ENCODE measurements at regions not wholly inside any gene's neighbourhood (a gene's known extent, or its start where the extent isn't known, plus 50 kb on each side); places are given as distances from the start of the nearest gene placed in this dataset.
A peak's percentile ranks its signal among the peaks of the same experiment; 100 is the strongest.

DNA sequence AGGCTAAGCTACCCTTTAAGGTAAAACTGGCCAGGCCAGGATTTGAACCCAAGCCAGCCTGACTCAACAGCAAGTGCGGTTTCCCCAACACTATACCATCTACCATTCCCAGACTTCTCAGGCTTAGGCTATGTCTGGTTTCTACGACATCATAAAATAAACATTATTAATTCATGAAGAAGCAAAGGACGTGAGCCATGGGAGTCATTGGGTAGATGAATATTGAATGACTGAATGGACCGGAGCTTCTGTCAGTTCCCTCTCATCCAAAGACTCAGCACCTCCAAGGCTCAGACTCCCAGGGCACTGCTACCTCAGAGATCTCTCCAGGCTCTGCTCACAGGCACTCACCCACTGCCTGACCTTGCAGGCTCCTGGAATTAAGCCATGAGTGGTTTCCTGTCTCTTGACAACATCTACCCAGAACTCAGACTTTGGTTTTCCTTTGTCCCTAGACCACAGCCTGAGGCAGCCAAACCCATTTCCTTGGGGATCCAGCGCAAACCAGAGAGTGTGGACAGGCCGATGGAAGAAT is 64.6 kb upstream of the STEAP1B start (continued):
- TF ChIP-seq ZNF281 (CRISPR knock-in tag; IDR thresholded peaks at IDR 0.05) (no peak), ATF3 (CRISPR knock-in tag; conservative IDR thresholded peaks at IDR 0.05) (no peak), ERG (CRISPR knock-in tag; IDR thresholded peaks at IDR 0.05) (no peak), GTF2I (CRISPR knock-in tag; conservative IDR thresholded peaks at IDR 0.05) (no peak), ELF4 (CRISPR knock-in tag; IDR thresholded peaks at IDR 0.05; ENCODE audit: low read depth) (no peak), HMGXB4 (CRISPR knock-in tag; IDR thresholded peaks at IDR 0.05) (no peak), ZNF121 (CRISPR knock-in tag; IDR thresholded peaks at IDR 0.05) (no peak)
- TF ChIP-seq, protein P1, sequence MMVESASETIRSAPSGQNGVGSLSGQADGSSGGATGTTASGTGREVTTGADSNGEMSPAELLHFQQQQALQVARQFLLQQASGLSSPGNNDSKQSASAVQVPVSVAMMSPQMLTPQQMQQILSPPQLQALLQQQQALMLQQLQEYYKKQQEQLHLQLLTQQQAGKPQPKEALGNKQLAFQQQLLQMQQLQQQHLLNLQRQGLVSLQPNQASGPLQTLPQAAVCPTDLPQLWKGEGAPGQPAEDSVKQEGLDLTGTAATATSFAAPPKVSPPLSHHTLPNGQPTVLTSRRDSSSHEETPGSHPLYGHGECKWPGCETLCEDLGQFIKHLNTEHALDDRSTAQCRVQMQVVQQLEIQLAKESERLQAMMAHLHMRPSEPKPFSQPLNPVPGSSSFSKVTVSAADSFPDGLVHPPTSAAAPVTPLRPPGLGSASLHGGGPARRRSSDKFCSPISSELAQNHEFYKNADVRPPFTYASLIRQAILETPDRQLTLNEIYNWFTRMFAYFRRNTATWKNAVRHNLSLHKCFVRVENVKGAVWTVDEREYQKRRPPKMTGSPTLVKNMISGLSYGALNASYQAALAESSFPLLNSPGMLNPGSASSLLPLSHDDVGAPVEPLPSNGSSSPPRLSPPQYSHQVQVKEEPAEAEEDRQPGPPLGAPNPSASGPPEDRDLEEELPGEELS (CRISPR knock-in tag; IDR thresholded peaks at IDR 0.05): no peak
- TF ChIP-seq, protein P2, sequence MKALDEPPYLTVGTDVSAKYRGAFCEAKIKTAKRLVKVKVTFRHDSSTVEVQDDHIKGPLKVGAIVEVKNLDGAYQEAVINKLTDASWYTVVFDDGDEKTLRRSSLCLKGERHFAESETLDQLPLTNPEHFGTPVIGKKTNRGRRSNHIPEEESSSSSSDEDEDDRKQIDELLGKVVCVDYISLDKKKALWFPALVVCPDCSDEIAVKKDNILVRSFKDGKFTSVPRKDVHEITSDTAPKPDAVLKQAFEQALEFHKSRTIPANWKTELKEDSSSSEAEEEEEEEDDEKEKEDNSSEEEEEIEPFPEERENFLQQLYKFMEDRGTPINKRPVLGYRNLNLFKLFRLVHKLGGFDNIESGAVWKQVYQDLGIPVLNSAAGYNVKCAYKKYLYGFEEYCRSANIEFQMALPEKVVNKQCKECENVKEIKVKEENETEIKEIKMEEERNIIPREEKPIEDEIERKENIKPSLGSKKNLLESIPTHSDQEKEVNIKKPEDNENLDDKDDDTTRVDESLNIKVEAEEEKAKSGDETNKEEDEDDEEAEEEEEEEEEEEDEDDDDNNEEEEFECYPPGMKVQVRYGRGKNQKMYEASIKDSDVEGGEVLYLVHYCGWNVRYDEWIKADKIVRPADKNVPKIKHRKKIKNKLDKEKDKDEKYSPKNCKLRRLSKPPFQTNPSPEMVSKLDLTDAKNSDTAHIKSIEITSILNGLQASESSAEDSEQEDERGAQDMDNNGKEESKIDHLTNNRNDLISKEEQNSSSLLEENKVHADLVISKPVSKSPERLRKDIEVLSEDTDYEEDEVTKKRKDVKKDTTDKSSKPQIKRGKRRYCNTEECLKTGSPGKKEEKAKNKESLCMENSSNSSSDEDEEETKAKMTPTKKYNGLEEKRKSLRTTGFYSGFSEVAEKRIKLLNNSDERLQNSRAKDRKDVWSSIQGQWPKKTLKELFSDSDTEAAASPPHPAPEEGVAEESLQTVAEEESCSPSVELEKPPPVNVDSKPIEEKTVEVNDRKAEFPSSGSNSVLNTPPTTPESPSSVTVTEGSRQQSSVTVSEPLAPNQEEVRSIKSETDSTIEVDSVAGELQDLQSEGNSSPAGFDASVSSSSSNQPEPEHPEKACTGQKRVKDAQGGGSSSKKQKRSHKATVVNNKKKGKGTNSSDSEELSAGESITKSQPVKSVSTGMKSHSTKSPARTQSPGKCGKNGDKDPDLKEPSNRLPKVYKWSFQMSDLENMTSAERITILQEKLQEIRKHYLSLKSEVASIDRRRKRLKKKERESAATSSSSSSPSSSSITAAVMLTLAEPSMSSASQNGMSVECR (CRISPR knock-in tag; IDR thresholded peaks at IDR 0.05; ENCODE audit: borderline replicate concordance): no peak
- TF ChIP-seq, protein P3, sequence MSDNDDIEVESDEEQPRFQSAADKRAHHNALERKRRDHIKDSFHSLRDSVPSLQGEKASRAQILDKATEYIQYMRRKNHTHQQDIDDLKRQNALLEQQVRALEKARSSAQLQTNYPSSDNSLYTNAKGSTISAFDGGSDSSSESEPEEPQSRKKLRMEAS (CRISPR knock-in tag; IDR thresholded peaks at IDR 0.05): no peak

DNA sequence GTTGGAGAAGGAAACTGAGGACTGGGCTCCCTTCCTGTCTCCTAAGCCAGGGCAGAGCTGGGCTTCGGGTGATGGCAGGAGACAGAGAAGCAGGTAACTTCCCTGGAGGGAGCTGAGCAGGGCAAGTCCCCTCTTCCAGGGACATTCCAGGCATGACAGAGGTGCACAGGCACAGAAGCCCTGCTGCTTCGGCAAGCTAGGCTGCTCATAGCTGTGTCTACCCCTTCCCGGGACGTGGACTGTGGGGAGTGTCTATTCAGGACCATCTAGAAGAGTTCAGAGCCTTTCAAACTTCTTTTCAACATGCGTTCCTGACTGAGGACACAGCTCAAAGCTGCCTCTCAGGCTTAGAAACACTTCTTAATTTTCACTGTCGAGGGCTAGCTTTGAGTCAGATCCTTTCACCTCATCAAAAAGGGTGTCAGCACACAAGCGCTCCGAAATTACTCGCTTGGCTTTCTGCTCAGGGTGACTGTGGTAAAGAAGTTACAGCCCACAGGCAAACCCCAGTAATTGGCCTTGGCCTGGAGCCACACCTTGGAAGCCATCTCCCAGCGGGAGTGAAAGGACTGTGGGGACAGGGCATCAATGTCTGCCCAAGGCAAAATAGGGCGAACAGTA is 63.7 kb upstream of the STEAP1B start:
- Mint-ChIP-seq H3K27ac (no peak overlapping the region; the same call in 1 of the 2 replicates), H3K9me3 (peaks cover 7% of the 10 kb centered on the region; the same call in 1 of the 2 replicates), H3K4me3 (no peak overlapping the region), H3K4me1 (peaks cover 70% of the 10 kb centered on the region), H3K27me3 (ENCODE audit: low read depth) (no peaks in the 10 kb centered on the region), H3K36me3 (no peaks in the 10 kb centered on the region)
- peak; percentile 11 for ATAC-seq
- CTCF ChIA-PET: interaction anchor here (0.6 to 5.8 kb wide), 8 partner anchors 23 to 749 kb away, joined by 3 to 197 read pairs (median 4); partner anchors contain the start of gene IL6
- POLR2A ChIA-PET: interaction anchor here (0.8 to 1.0 kb wide), 2 partner anchors 23 to 99 kb away, joined by 3 to 4 read pairs; no protein-coding TSS in a partner anchor
- peak; percentile 26 for DNase-seq (ENCODE audit: low spot score)
- TF ChIP-seq ERG (CRISPR knock-in tag; IDR thresholded peaks at IDR 0.05) (no peak), ZNF425 (CRISPR knock-in tag; conservative IDR thresholded peaks at IDR 0.05) (no peak), ZBTB21 (CRISPR knock-in tag; IDR thresholded peaks at IDR 0.05; ENCODE audit: borderline replicate concordance) (no peak), SMAD4 (CRISPR knock-in tag; IDR thresholded peaks at IDR 0.05) (no peak), USF2 (CRISPR knock-in tag; IDR thresholded peaks at IDR 0.05) (no peak), SP1 (CRISPR knock-in tag; conservative IDR thresholded peaks at IDR 0.05) (no peak), MYBL2 (CRISPR knock-in tag; IDR thresholded peaks at IDR 0.05) (no peak)

Data from WTC11 (cell line).